K562 (cell line): ENCODE measurements at regions not wholly inside any gene's neighbourhood (a gene's known extent, or its start where the extent isn't known, plus 50 kb on each side); places are given as distances from the start of the nearest gene placed in this dataset.

Experiments used
- ATAC-seq: fragments of 200-7000 bp; cut with Tn5 transposase; 3 replicates; pipeline ENCODE4 v1.9.1; 2020; ENCODE audit warnings: moderate library complexity
- BruUV-seq: library from RNA; stranded (reverse); fragments of 400-500 nt; replicated peaks from 2 replicates; lab custom pipeline; 2021; lab: Mats Ljungman, UMichigan
- CTCF ChIA-PET: fragments of 300-600 bp; formaldehyde crosslinking; extraction: SDS; loops from one replicate; lab custom pipeline; 2021; ENCODE audit warnings: low intra/inter-chr PET ratio; lab: Yijun Ruan, JAX
- POLR2A ChIA-PET: fragments of 300-600, 350-650 bp; sonication (Branson Sonifier 250); formaldehyde crosslinking; extraction: SDS; loops from one replicate; lab custom pipeline; 2021; ENCODE audit warnings: antibody characterized with exemption, inconsistent platforms; lab: Yijun Ruan, JAX
- DNase-seq, 4 experiments: peaks; one replicate each; pipeline versions ENCODE4 v3.0.0 to v3.0.0-alpha.2; 2011 to 2018; ENCODE audit warnings: low spot score in 3 of 4, mixed read lengths in 3 of 4; ENCODE audit errors: extremely low read depth in 1 of 4
- FAIRE-seq: peaks from 2 replicates; lab custom pipeline; 2011; peaks lifted over from hg19 to GRCh38; lab: Jason Lieb, UNC
- H2AFZ ChIP-seq: 2 replicates; pipeline ENCODE4 v1.6.0; 2011; ENCODE audit warnings: low read depth, low read length, control low read depth, inconsistent platforms
- H3K27ac ChIP-seq: fragments of 200-600 bp; 3 replicates; pipeline ENCODE4 v1.8.0; 2011; ENCODE audit warnings: low read depth, mild to moderate bottlenecking, control low read depth, inconsistent platforms, low read length, moderate library complexity, mixed read lengths; ENCODE audit errors: extremely low read depth
- H3K27me3 ChIP-seq, 2 experiments: fragments of 300-600 bp in 1 of 2; 2 replicates in 1 of 2; 3 replicates in 1 of 2; pipeline versions ENCODE4 v1.6.0 to v1.8.0; 2011; ENCODE audit warnings: inconsistent platforms in 2 of 2, low read length in 2 of 2, mild to moderate bottlenecking in 1 of 2, mixed read lengths in 1 of 2, moderate library complexity in 1 of 2; ENCODE audit not compliant: control insufficient read depth in 2 of 2, insufficient read depth in 2 of 2
- H3K36me3 ChIP-seq: fragments of 300-600 bp; 3 replicates; pipeline ENCODE4 v1.8.0; 2011; ENCODE audit warnings: mild to moderate bottlenecking, low read length, inconsistent platforms; ENCODE audit not compliant: control insufficient read depth, insufficient read depth
- H3K4me1 ChIP-seq, 2 experiments: fragments of 200-600 bp in 1 of 2; replicated peaks in 1 of 2; 2 replicates in 1 of 2; 3 replicates in 1 of 2; pipeline versions ENCODE4 v1.5.1 to v1.8.0; 2011; ENCODE audit warnings: inconsistent platforms in 2 of 2, low read length in 2 of 2, mild to moderate bottlenecking in 1 of 2, mixed read lengths in 1 of 2, moderate library complexity in 1 of 2; ENCODE audit not compliant: control insufficient read depth in 2 of 2, insufficient read depth in 2 of 2
- H3K4me2 ChIP-seq: 2 replicates; pipeline ENCODE4 v1.6.1; 2011; ENCODE audit warnings: low read length, control low read depth, inconsistent platforms, mixed read lengths; ENCODE audit not compliant: insufficient read depth
- H3K4me3 ChIP-seq: fragments of 200-600 bp; sonication (generic), shearing (Covaris generic); 2 replicates; pipeline ENCODE4 v1.5.1; 2016; ENCODE audit warnings: control low read depth, inconsistent platforms
- H3K79me2 ChIP-seq: fragments of 200-600 bp; 3 replicates; pipeline ENCODE4 v1.8.0; 2011; ENCODE audit warnings: low read length, inconsistent platforms; ENCODE audit not compliant: control insufficient read depth, insufficient read depth
- H3K9ac ChIP-seq, 2 experiments: 2 replicates each; pipeline versions ENCODE4 v1.6.0 to v1.6.1; 2011; ENCODE audit warnings: low read depth in 2 of 2, low read length in 2 of 2, control low read depth in 1 of 2, inconsistent platforms in 1 of 2, mild to moderate bottlenecking in 1 of 2, mixed read lengths in 1 of 2; ENCODE audit not compliant: insufficient read depth in 1 of 2
- H3K9me1 ChIP-seq: one replicate; pipeline ENCODE4 v1.6.0; 2011; ENCODE audit warnings: inconsistent platforms, mild to moderate bottlenecking, low read length, moderate library complexity; ENCODE audit not compliant: control insufficient read depth, insufficient read depth
- H3K9me3 ChIP-seq: replicated peaks from 2 replicates; pipeline ENCODE4 v1.5.1; 2011; ENCODE audit warnings: low read depth, low read length, inconsistent platforms; ENCODE audit not compliant: control insufficient read depth, insufficient read depth
- H4K20me1 ChIP-seq: replicated peaks from 2 replicates; pipeline ENCODE4 v1.6.1; 2011; ENCODE audit warnings: low read length, inconsistent platforms, mixed read lengths; ENCODE audit not compliant: control insufficient read depth, insufficient read depth
- ELK1 ChIP-seq: sonication (generic); formaldehyde crosslinking; IDR thresholded peaks from 2 replicates; pipeline ENCODE4 v1.8.1; 2022; ENCODE audit warnings: missing genetic modification reagents
- ERF ChIP-seq: fragments of 450-650 bp; formaldehyde crosslinking; IDR thresholded peaks from 2 replicates; pipeline ENCODE4 v1.4.0; 2020; ENCODE audit warnings: mild to moderate bottlenecking, mixed read lengths
- NR4A1 ChIP-seq, 2 experiments: fragments of 250-450 bp in 1 of 2; fragments of 450-650 bp in 1 of 2; sonication (Bioruptor Pico) in 1 of 2; IDR thresholded peaks; 2 replicates each; pipeline versions ENCODE4 v1.4.0 to v1.6.1; 2016 to 2020; ENCODE audit warnings: mild to moderate bottlenecking in 2 of 2, missing compliant biosample characterization in 1 of 2, missing genetic modification characterization in 1 of 2, moderate library complexity in 1 of 2
- ZBTB11 ChIP-seq, 3 experiments: fragments of 200-800 bp in 1 of 3; fragments of 250-450 bp in 1 of 3; fragments of 450-650 bp in 1 of 3; sonication (Bioruptor Pico) in 1 of 3; sonication (Bioruptor generic) in 1 of 3; formaldehyde crosslinking in 1 of 3; IDR thresholded peaks; 2 replicates each; pipeline versions ENCODE4 v1.6.1 to v1.8.0; 2016 to 2022; ENCODE audit warnings: mild to moderate bottlenecking in 2 of 3, missing genetic modification characterization in 2 of 3, missing compliant biosample characterization in 1 of 3, moderate library complexity in 1 of 3
- ZNF3 ChIP-seq: fragments of 250-450 bp; sonication (Bioruptor Pico); IDR thresholded peaks from 2 replicates; pipeline ENCODE4 v1.5.0; 2021; ENCODE audit warnings: mild to moderate bottlenecking, moderate library complexity
- ZNF324 ChIP-seq: fragments of 250-450 bp; sonication (Bioruptor Pico); IDR thresholded peaks from 2 replicates; pipeline ENCODE4 v1.4.0; 2020; ENCODE audit warnings: mild to moderate bottlenecking
- WGBS: fragments of 100-300 bp; shearing (Covaris generic); methylation state at CpG from one replicate; pipeline ENCODE4 v1.1.6; 2016; ENCODE audit warnings: low coverage, mixed read lengths; ENCODE audit not compliant: insufficient coverage; ENCODE audit errors: missing lambda C conversion rate; 5-methylcytosine and 5-hydroxymethylcytosine counted together
- in situ Hi-C: fragments of 300-500 bp; cut with MboI; formaldehyde crosslinking; loops from 4 replicates; pipeline ENCODE4 v1.15.0; 2018; ENCODE audit warnings: inconsistent platforms, mixed read lengths
- intact Hi-C: fragments of 100-400 bp; cut with micrococcal nuclease; formaldehyde crosslinking; loops from 2 replicates; pipeline ENCODE4 v1.14.2; 2022

GRCh38 chr10:117797296-117797695 lies 249.4 kb downstream of the RAB11FIP2 start:
- FAIRE-seq: no peak
- TF ChIP-seq ZNF3 (CRISPR knock-in tag): no peak
- TF ChIP-seq ELK1 (CRISPR knock-in tag): no peak
- TF ChIP-seq ERF (CRISPR knock-in tag): no peak
- TF ChIP-seq ZNF324 (CRISPR knock-in tag): no peak
- TF ChIP-seq NR4A1 (CRISPR knock-in tag; IDR thresholded peaks at IDR 0.05): no peak
- no peak for TF ChIP-seq NR4A1 (tag; IDR thresholded peaks at IDR 0.05)
- TF ChIP-seq ZBTB11 (CRISPR knock-in tag; IDR thresholded peaks at IDR 0.05): no peak
- Histone ChIP-seq H3K27me3 (peaks cover 0 to 22% of the 10 kb centered on the region in 2 experiments; a peak in 2 of 5 replicates), H3K9ac (no peak overlapping the region), H3K36me3 (no peaks in the 10 kb centered on the region), H3K9me3 (no peaks in the 10 kb centered on the region), H3K4me1 (no peaks in the 10 kb centered on the region), H4K20me1 (no peaks in the 10 kb centered on the region), H3K9me1 (no peaks in the 10 kb centered on the region), H3K4me2 (no peak overlapping the region), H3K4me3 (no peak overlapping the region), H3K27ac (no peak overlapping the region), H3K79me2 (no peaks in the 10 kb centered on the region), H2AFZ (no peak overlapping the region)
- BruUV-seq: no TSS peak
- ATAC-seq: no peak
- in situ Hi-C loops (no loop called here), intact Hi-C loops (no loop called here)
- no peak for DNase-seq
- POLR2A ChIA-PET: no interaction called here
- WGBS: 0% methylated on average over 10 of the region's 10 CpGs
- CTCF ChIA-PET: no interaction called here
